GM10248 (cell line): ENCODE measurements at regions not wholly inside any gene's neighbourhood (a gene's known extent, or its start where the extent isn't known, plus 50 kb on each side); places are given as distances from the start of the nearest gene placed in this dataset.

Experiments used
- CTCF ChIA-PET: fragments of 300-600 bp; sonication (Branson Sonifier 250); formaldehyde crosslinking; extraction: SDS; loops from one replicate; lab custom pipeline; 2021; ENCODE audit warnings: antibody characterized with exemption; lab: Yijun Ruan, JAX
- POLR2A ChIA-PET: fragments of 350-650 bp; sonication (Branson Sonifier 250); formaldehyde crosslinking; extraction: SDS; loops from one replicate; lab custom pipeline; 2020; ENCODE audit warnings: antibody characterized with exemption; lab: Yijun Ruan, JAX
- DNase-seq: peaks from one replicate; pipeline ENCODE4 v3.0.0; 2012; ENCODE audit errors: extremely low spot score
- TF ChIP-seq, protein P1 (sequence below): IDR thresholded peaks from 2 replicates; pipeline ENCODE4 v1.5.1; 2012; ENCODE audit warnings: mild to moderate bottlenecking, low read depth; ENCODE audit errors: extremely low read depth, missing control alignments, control extremely low read depth

DNA sequence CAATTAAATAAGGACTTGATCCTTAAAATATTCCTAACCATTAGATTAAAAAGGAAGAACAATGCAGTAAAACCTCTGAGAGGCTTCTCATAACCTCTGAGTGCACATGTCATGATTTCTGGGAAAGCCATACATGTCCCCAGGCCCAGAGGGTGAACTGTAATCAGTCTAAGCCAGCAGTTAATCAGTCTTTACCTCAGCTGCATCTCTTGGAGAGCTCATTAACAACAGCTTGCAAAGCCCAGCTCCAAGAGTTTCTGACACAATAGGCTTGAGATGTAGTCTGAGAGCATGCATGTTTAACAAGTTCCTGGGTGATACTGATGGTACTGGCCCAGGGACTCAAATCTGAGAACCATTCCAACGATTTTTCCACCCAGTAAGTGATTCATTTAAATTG is 392.1 kb downstream of the DNAH5 start:
- POLR2A ChIA-PET = no interaction called here
- DNase-seq = no peak
- TF ChIP-seq, protein P1, sequence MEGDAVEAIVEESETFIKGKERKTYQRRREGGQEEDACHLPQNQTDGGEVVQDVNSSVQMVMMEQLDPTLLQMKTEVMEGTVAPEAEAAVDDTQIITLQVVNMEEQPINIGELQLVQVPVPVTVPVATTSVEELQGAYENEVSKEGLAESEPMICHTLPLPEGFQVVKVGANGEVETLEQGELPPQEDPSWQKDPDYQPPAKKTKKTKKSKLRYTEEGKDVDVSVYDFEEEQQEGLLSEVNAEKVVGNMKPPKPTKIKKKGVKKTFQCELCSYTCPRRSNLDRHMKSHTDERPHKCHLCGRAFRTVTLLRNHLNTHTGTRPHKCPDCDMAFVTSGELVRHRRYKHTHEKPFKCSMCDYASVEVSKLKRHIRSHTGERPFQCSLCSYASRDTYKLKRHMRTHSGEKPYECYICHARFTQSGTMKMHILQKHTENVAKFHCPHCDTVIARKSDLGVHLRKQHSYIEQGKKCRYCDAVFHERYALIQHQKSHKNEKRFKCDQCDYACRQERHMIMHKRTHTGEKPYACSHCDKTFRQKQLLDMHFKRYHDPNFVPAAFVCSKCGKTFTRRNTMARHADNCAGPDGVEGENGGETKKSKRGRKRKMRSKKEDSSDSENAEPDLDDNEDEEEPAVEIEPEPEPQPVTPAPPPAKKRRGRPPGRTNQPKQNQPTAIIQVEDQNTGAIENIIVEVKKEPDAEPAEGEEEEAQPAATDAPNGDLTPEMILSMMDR = no peak
- CTCF ChIA-PET = interaction anchor here (1.0 to 1.3 kb wide), 2 partner anchors 9 to 10 kb away, joined by 3 to 6 read pairs; no protein-coding TSS in a partner anchor

DNA sequence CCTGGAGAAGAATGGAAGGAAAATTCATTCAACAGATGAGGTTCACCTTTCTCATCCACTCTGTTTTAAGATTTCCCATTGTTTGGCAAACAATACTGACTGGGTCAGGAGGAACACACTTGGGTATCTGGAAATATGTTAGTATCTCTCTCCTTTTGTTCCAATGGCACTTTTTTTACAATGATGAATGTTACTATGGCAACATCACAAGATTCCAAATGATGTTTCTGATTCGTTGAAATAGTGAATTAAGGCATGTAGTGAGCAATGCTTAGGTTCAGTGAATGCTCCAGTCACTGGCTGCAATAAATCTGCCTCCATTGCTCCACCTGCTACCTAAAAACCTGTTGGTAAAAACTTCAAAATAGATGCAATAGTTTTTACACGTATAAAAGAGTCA is 392.8 kb downstream of the DNAH5 start:
- POLR2A ChIA-PET = no interaction called here
- TF ChIP-seq, protein P1 = no peak
- CTCF ChIA-PET = interaction anchor here (1.3 kb wide), 1 partner anchor 10 kb away, joined by 6 read pairs; no protein-coding TSS in a partner anchor
- DNase-seq = no peak

DNA sequence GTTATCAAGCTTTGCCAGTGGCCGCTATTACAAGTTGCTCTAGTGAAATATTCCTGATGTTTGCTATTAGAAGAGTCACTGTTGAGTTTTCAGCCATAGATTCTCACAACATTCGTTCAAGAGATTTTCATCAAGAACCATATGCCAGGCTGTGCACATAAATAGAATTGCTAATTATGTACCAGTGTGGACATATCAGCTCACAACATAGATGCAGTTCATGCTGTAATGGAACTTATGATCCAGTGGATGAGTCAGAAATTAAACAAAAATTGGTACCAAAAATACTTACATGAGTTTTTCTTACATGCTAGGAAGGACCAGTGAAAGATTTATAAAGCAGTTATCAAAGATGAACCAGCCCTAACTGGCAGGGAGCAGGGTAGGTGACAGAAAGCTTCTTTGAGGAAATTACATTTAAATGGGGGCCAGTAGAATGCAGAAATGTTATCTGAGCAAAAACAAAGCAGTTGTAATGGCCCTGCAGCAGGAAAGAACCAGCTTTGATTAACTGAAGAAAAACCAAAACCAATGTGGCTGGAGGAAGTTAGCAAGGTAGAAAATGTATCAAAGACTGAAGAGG is 404.2 kb downstream of the DNAH5 start:
- no peak for DNase-seq
- ChIA-PET CTCF (no interaction called here), POLR2A (no interaction called here)
- TF ChIP-seq, protein P1 = no peak

DNA sequence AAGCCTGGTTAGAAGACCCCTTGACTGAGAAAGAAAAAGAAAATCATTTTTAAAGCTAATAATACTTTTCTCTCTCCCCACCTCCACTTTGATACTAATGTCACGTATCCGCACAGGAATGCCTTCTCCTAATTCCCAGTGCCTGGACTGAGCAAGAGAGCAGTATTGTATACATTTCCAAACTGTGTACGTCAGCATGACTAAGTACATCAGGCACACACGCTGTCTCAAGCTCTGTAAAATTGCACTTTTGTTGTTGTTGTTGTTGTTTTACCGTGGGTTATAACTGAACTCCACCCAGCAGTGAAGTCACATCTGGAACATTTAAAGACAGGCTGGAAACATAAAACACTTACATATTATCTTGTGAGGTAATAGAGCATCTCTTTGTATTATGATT is 407.6 kb downstream of the DNAH5 start:
- CTCF ChIA-PET = no interaction called here
- POLR2A ChIA-PET = no interaction called here
- DNase-seq = no peak
- TF ChIP-seq, protein P1 = no peak

DNA sequence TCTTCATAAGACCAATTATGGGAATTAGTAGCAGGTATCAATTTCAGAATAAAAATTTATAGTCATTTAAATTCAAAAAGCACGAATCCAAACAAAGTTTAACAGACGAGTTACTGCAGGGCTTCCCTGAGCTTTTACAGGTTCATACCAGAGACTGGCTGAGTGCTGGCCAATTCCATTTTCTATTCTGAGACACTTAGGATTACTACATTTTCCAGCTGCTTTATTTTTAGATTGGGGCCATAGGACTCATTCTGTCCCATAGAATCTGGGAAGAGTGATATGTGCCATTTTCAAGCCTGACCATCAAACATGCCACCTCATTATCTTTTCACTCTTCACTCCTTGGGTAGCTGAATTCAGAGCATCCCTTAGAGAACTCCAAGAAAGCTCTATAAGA is 410.7 kb downstream of the DNAH5 start:
- no peak for DNase-seq
- ChIA-PET CTCF (no interaction called here), POLR2A (no interaction called here)
- TF ChIP-seq, protein P1 = no peak

DNA sequence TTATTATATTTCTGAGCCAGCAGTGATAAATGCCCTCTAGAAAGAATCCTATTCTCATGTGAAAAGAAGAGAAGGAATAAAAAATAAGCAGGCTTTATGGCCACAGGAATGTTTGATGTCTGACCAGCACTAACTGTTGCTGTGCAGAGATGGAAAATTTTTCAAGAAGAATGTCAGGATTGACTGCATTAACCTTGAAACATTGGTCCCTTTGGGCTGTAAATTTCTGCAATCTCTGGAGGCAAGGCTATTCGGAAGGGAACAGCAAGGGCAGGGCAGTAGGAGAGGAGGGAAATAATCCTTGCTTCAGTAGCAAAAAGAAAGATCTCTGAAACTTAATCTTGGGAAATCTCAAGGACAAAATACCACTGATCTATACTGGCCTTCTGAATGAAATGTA is 415.2 kb downstream of the DNAH5 start:
- ChIA-PET POLR2A (no interaction called here), CTCF (no interaction called here)
- TF ChIP-seq, protein P1 = no peak

More for the DNA sequence above, 415.2 kb downstream of the DNAH5 start:
- DNase-seq = no peak
